ENCODE measurements at regions not wholly inside any gene's neighbourhood (a gene's known extent, or its start where the extent isn't known, plus 50 kb on each side); places are given as distances from the start of the nearest gene placed in this dataset.

DNA sequence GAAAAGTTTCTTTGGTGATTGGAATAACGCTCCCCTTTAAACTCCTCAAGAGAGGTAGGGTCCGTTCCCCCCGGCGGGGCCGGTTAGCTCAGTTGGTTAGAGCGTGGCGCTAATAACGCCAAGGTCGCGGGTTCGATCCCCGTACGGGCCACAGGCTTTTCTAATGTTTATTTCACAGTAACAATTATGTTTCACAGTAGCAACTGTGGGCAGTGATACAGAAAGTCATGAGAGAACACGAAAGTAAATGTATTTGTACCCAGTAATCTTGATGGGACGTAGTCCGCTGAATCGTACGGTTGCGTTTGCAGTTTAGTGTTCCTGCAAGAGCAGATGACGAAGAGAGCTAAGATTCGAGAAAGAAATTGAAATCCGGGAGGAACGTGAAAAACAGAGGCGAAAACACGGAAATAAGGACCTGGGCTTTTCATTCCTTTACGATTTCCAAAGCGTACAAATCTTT, 505.5 kb downstream of the PRIM2 start:
- SMC1A ChIA-PET (ENCODE audit: uncharacterized antibody, unreplicated experiment) = no interaction called here
- ATAC-seq = no peak
- H4K20me1 ChIP-seq (ENCODE audit: control insufficient read depth, insufficient read depth) = no peaks in the 10 kb centered on the region
- RAD21 ChIA-PET (ENCODE audit: unreplicated experiment) = no interaction called here
- no peak for FAIRE-seq
- no peak overlapping the region for H3K4me2 ChIP-seq (ENCODE audit: control insufficient read depth, insufficient read depth)
- no peaks in the 10 kb centered on the region for H3K79me2 ChIP-seq (ENCODE audit: control insufficient read depth, insufficient read depth, low read length)
- no peak for DNase-seq (ENCODE audit: low read depth, low spot score)
- no TSS peak for BruUV-seq (replicated peaks)
- H2AFZ ChIP-seq (ENCODE audit: control insufficient read depth, low read depth, low read length) = no peak overlapping the region
- no peaks in the 10 kb centered on the region for H3K36me3 ChIP-seq (ENCODE audit: control insufficient read depth in 2 of 2, insufficient read depth in 2 of 2, low read length in 1 of 2)
- H3K27ac ChIP-seq (ENCODE audit: control insufficient read depth, insufficient read depth) = no peak overlapping the region
- no peak overlapping the region for H3K9ac ChIP-seq (ENCODE audit: control insufficient read depth, insufficient read depth, low read length)
- CTCF ChIA-PET = no interaction called here
- POLR2A ChIA-PET = no interaction called here
- H3K27me3 ChIP-seq (replicated peaks in 1 of 2; ENCODE audit: control insufficient read depth in 2 of 2, insufficient read depth in 2 of 2, low read length in 1 of 2) = no peaks in the 10 kb centered on the region
- 71% methylated on average over 27 of the region's 27 CpGs for WGBS (ENCODE audit: insufficient coverage, insufficient replicate concordance, low lambda C conversion rate, missing lambda C conversion rate)
- H3K4me3 ChIP-seq = no peak overlapping the region
- TF ChIP-seq, protein P1, sequence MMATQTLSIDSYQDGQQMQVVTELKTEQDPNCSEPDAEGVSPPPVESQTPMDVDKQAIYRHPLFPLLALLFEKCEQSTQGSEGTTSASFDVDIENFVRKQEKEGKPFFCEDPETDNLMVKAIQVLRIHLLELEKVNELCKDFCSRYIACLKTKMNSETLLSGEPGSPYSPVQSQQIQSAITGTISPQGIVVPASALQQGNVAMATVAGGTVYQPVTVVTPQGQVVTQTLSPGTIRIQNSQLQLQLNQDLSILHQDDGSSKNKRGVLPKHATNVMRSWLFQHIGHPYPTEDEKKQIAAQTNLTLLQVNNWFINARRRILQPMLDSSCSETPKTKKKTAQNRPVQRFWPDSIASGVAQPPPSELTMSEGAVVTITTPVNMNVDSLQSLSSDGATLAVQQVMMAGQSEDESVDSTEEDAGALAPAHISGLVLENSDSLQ (IDR thresholded peaks at IDR 0.05) = no peak
- TF ChIP-seq EP300 (IDR thresholded peaks at IDR 0.05; ENCODE audit: borderline replicate concordance in 1 of 2, control insufficient read depth in 1 of 2, low read depth in 2 of 2, low read length in 2 of 2) = no peak
- no peak for TF ChIP-seq NFYB (IDR thresholded peaks at IDR 0.05; ENCODE audit: insufficient read depth, low read depth, low read length)
- TF ChIP-seq MYC (IDR thresholded peaks at IDR 0.05; ENCODE audit: insufficient read depth, insufficient read length, insufficient replicate concordance, low read length, severe bottlenecking) = no peak
- TF ChIP-seq ASH2L (IDR thresholded peaks at IDR 0.05; ENCODE audit: borderline replicate concordance, low read depth) = no peak
- TF ChIP-seq, protein P2, sequence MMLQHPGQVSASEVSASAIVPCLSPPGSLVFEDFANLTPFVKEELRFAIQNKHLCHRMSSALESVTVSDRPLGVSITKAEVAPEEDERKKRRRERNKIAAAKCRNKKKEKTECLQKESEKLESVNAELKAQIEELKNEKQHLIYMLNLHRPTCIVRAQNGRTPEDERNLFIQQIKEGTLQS (IDR thresholded peaks at IDR 0.05; ENCODE audit: borderline replicate concordance, extremely low read depth, low read depth, low read length) = no peak
- TF ChIP-seq JUND (IDR thresholded peaks at IDR 0.05; ENCODE audit: low read depth, low read length) = no peak
- TF ChIP-seq, protein P3, sequence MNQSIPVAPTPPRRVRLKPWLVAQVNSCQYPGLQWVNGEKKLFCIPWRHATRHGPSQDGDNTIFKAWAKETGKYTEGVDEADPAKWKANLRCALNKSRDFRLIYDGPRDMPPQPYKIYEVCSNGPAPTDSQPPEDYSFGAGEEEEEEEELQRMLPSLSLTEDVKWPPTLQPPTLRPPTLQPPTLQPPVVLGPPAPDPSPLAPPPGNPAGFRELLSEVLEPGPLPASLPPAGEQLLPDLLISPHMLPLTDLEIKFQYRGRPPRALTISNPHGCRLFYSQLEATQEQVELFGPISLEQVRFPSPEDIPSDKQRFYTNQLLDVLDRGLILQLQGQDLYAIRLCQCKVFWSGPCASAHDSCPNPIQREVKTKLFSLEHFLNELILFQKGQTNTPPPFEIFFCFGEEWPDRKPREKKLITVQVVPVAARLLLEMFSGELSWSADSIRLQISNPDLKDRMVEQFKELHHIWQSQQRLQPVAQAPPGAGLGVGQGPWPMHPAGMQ (IDR thresholded peaks at IDR 0.05; ENCODE audit: borderline replicate concordance) = no peak
- TF ChIP-seq SUPT20H (IDR thresholded peaks at IDR 0.05; ENCODE audit: borderline replicate concordance, control insufficient read depth, low read depth, low read length) = no peak
- TF ChIP-seq POLR2AphosphoS2 (IDR thresholded peaks at IDR 0.05; ENCODE audit: low read depth, low read length) = no peak
- TF ChIP-seq RELA (IDR thresholded peaks at IDR 0.05; ENCODE audit: borderline replicate concordance, partially characterized antibody) = no peak
- TF ChIP-seq, protein P4, sequence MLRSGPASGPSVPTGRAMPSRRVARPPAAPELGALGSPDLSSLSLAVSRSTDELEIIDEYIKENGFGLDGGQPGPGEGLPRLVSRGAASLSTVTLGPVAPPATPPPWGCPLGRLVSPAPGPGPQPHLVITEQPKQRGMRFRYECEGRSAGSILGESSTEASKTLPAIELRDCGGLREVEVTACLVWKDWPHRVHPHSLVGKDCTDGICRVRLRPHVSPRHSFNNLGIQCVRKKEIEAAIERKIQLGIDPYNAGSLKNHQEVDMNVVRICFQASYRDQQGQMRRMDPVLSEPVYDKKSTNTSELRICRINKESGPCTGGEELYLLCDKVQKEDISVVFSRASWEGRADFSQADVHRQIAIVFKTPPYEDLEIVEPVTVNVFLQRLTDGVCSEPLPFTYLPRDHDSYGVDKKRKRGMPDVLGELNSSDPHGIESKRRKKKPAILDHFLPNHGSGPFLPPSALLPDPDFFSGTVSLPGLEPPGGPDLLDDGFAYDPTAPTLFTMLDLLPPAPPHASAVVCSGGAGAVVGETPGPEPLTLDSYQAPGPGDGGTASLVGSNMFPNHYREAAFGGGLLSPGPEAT (IDR thresholded peaks at IDR 0.05; ENCODE audit: low read depth) = no peak
- no peak for TF ChIP-seq EED (IDR thresholded peaks at IDR 0.05; ENCODE audit: low read depth)
- TF ChIP-seq, protein P5, sequence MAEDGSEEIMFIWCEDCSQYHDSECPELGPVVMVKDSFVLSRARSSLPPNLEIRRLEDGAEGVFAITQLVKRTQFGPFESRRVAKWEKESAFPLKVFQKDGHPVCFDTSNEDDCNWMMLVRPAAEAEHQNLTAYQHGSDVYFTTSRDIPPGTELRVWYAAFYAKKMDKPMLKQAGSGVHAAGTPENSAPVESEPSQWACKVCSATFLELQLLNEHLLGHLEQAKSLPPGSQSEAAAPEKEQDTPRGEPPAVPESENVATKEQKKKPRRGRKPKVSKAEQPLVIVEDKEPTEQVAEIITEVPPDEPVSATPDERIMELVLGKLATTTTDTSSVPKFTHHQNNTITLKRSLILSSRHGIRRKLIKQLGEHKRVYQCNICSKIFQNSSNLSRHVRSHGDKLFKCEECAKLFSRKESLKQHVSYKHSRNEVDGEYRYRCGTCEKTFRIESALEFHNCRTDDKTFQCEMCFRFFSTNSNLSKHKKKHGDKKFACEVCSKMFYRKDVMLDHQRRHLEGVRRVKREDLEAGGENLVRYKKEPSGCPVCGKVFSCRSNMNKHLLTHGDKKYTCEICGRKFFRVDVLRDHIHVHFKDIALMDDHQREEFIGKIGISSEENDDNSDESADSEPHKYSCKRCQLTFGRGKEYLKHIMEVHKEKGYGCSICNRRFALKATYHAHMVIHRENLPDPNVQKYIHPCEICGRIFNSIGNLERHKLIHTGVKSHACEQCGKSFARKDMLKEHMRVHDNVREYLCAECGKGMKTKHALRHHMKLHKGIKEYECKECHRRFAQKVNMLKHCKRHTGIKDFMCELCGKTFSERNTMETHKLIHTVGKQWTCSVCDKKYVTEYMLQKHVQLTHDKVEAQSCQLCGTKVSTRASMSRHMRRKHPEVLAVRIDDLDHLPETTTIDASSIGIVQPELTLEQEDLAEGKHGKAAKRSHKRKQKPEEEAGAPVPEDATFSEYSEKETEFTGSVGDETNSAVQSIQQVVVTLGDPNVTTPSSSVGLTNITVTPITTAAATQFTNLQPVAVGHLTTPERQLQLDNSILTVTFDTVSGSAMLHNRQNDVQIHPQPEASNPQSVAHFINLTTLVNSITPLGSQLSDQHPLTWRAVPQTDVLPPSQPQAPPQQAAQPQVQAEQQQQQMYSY (CRISPR knock-in tag; IDR thresholded peaks at IDR 0.05) = no peak
- no peak for TF ChIP-seq CBX3 (IDR thresholded peaks at IDR 0.05; ENCODE audit: borderline replicate concordance, low read depth)
- intact Hi-C loops (cut with micrococcal nuclease; ENCODE audit: unreplicated experiment) = no loop called here
- no peaks in the 10 kb centered on the region; the same call in 2 of the 3 replicates for H3K9me3 ChIP-seq (replicated peaks; ENCODE audit: control insufficient read depth, insufficient read depth, low read length)
- in situ Hi-C loops (cut with MboI) = no loop called here
- H3K4me1 ChIP-seq (ENCODE audit: control insufficient read depth, insufficient read depth, low read length) = no peaks in the 10 kb centered on the region
